K562 (cell line): ENCODE measurements at regions not wholly inside any gene's neighbourhood (a gene's known extent, or its start where the extent isn't known, plus 50 kb on each side); places are given as distances from the start of the nearest gene placed in this dataset.

Source experiments
- ATAC-seq: fragments of 200-7000 bp; cut with Tn5 transposase; 3 replicates; pipeline ENCODE4 v1.9.1; 2020; ENCODE audit warnings: moderate library complexity
- BruUV-seq: library from RNA; stranded (reverse); fragments of 400-500 nt; replicated peaks from 2 replicates; lab custom pipeline; 2021; lab: Mats Ljungman, UMichigan
- CTCF ChIA-PET: fragments of 300-600 bp; formaldehyde crosslinking; extraction: SDS; loops from one replicate; lab custom pipeline; 2021; ENCODE audit warnings: low intra/inter-chr PET ratio; lab: Yijun Ruan, JAX
- POLR2A ChIA-PET: fragments of 300-600, 350-650 bp; sonication (Branson Sonifier 250); formaldehyde crosslinking; extraction: SDS; loops from one replicate; lab custom pipeline; 2021; ENCODE audit warnings: antibody characterized with exemption, inconsistent platforms; lab: Yijun Ruan, JAX
- DNase-seq, 4 experiments: peaks; one replicate each; pipeline versions ENCODE4 v3.0.0 to v3.0.0-alpha.2; 2011 to 2018; ENCODE audit warnings: low spot score in 3 of 4, mixed read lengths in 3 of 4; ENCODE audit errors: extremely low read depth in 1 of 4
- FAIRE-seq: peaks from 2 replicates; lab custom pipeline; 2011; peaks lifted over from hg19 to GRCh38; lab: Jason Lieb, UNC
- H2AFZ ChIP-seq: 2 replicates; pipeline ENCODE4 v1.6.0; 2011; ENCODE audit warnings: low read depth, low read length, control low read depth, inconsistent platforms
- H3K27ac ChIP-seq: fragments of 200-600 bp; 3 replicates; pipeline ENCODE4 v1.8.0; 2011; ENCODE audit warnings: low read depth, mild to moderate bottlenecking, control low read depth, inconsistent platforms, low read length, moderate library complexity, mixed read lengths; ENCODE audit errors: extremely low read depth
- H3K27me3 ChIP-seq, 2 experiments: fragments of 300-600 bp in 1 of 2; 2 replicates in 1 of 2; 3 replicates in 1 of 2; pipeline versions ENCODE4 v1.6.0 to v1.8.0; 2011; ENCODE audit warnings: inconsistent platforms in 2 of 2, low read length in 2 of 2, mild to moderate bottlenecking in 1 of 2, mixed read lengths in 1 of 2, moderate library complexity in 1 of 2; ENCODE audit not compliant: control insufficient read depth in 2 of 2, insufficient read depth in 2 of 2
- H3K36me3 ChIP-seq: fragments of 300-600 bp; 3 replicates; pipeline ENCODE4 v1.8.0; 2011; ENCODE audit warnings: mild to moderate bottlenecking, low read length, inconsistent platforms; ENCODE audit not compliant: control insufficient read depth, insufficient read depth
- H3K4me1 ChIP-seq, 2 experiments: fragments of 200-600 bp in 1 of 2; replicated peaks in 1 of 2; 2 replicates in 1 of 2; 3 replicates in 1 of 2; pipeline versions ENCODE4 v1.5.1 to v1.8.0; 2011; ENCODE audit warnings: inconsistent platforms in 2 of 2, low read length in 2 of 2, mild to moderate bottlenecking in 1 of 2, mixed read lengths in 1 of 2, moderate library complexity in 1 of 2; ENCODE audit not compliant: control insufficient read depth in 2 of 2, insufficient read depth in 2 of 2
- H3K4me2 ChIP-seq: 2 replicates; pipeline ENCODE4 v1.6.1; 2011; ENCODE audit warnings: low read length, control low read depth, inconsistent platforms, mixed read lengths; ENCODE audit not compliant: insufficient read depth
- H3K4me3 ChIP-seq: fragments of 200-600 bp; sonication (generic), shearing (Covaris generic); 2 replicates; pipeline ENCODE4 v1.5.1; 2016; ENCODE audit warnings: control low read depth, inconsistent platforms
- H3K79me2 ChIP-seq: fragments of 200-600 bp; 3 replicates; pipeline ENCODE4 v1.8.0; 2011; ENCODE audit warnings: low read length, inconsistent platforms; ENCODE audit not compliant: control insufficient read depth, insufficient read depth
- H3K9ac ChIP-seq, 2 experiments: 2 replicates each; pipeline versions ENCODE4 v1.6.0 to v1.6.1; 2011; ENCODE audit warnings: low read depth in 2 of 2, low read length in 2 of 2, control low read depth in 1 of 2, inconsistent platforms in 1 of 2, mild to moderate bottlenecking in 1 of 2, mixed read lengths in 1 of 2; ENCODE audit not compliant: insufficient read depth in 1 of 2
- H3K9me1 ChIP-seq: one replicate; pipeline ENCODE4 v1.6.0; 2011; ENCODE audit warnings: inconsistent platforms, mild to moderate bottlenecking, low read length, moderate library complexity; ENCODE audit not compliant: control insufficient read depth, insufficient read depth
- H3K9me3 ChIP-seq: replicated peaks from 2 replicates; pipeline ENCODE4 v1.5.1; 2011; ENCODE audit warnings: low read depth, low read length, inconsistent platforms; ENCODE audit not compliant: control insufficient read depth, insufficient read depth
- H4K20me1 ChIP-seq: replicated peaks from 2 replicates; pipeline ENCODE4 v1.6.1; 2011; ENCODE audit warnings: low read length, inconsistent platforms, mixed read lengths; ENCODE audit not compliant: control insufficient read depth, insufficient read depth
- CAMTA2 ChIP-seq: fragments of 250-450 bp; sonication (Bioruptor Pico); conservative IDR thresholded peaks from 2 replicates; pipeline ENCODE4 v1.5.1; 2022
- CHD1 ChIP-seq: fragments of 200-600 bp; sonication (generic); IDR thresholded peaks from one replicate; pipeline ENCODE4 v1.6.1; 2012; ENCODE audit warnings: mild to moderate bottlenecking, moderate library complexity, low read length, inconsistent platforms
- ETS2 ChIP-seq: IDR thresholded peaks from 2 replicates; pipeline ENCODE4 v1.6.1; 2016; ENCODE audit warnings: borderline replicate concordance, missing genetic modification characterization, mild to moderate bottlenecking, moderate library complexity, missing compliant biosample characterization; ENCODE audit not compliant: poor library complexity, severe bottlenecking
- HNRNPK ChIP-seq: fragments of 200-400 bp; formaldehyde crosslinking; IDR thresholded peaks from one replicate; pipeline ENCODE4 v1.6.1; 2018; ENCODE audit warnings: mild to moderate bottlenecking, low read depth, low read length; ENCODE audit not compliant: poor library complexity, severe bottlenecking
- KAT7 ChIP-seq: sonication (generic); formaldehyde crosslinking; IDR thresholded peaks from 2 replicates; pipeline ENCODE4 v1.8.0; 2022; ENCODE audit warnings: missing genetic modification reagents, mild to moderate bottlenecking, borderline replicate concordance
- MCM2 ChIP-seq: fragments of 450-650 bp; IDR thresholded peaks from 2 replicates; pipeline ENCODE4 v1.6.1; 2017; ENCODE audit warnings: low read depth, mild to moderate bottlenecking
- MTA3 ChIP-seq: fragments of 450-650 bp; formaldehyde crosslinking; IDR thresholded peaks from 2 replicates; pipeline ENCODE4 v1.6.1; 2017; ENCODE audit warnings: mild to moderate bottlenecking, borderline replicate concordance
- POLR2H ChIP-seq: IDR thresholded peaks from 2 replicates; pipeline ENCODE4 v1.6.1; 2016; ENCODE audit warnings: missing genetic modification characterization, low read depth, mild to moderate bottlenecking, control low read depth, missing compliant biosample characterization, moderate library complexity
- PTTG1 ChIP-seq: fragments of 450-650 bp; IDR thresholded peaks from 2 replicates; pipeline ENCODE4 v1.6.1; 2016; ENCODE audit warnings: low read depth, mild to moderate bottlenecking, missing genetic modification characterization, missing compliant biosample characterization
- SNIP1 ChIP-seq: fragments of 450-650 bp; IDR thresholded peaks from 2 replicates; pipeline ENCODE4 v1.7.1; 2017; ENCODE audit warnings: low read depth, mild to moderate bottlenecking
- SRF ChIP-seq, 2 experiments: fragments of 250-450, 450-650 bp in 1 of 2; sonication (Bioruptor Pico) in 1 of 2; sonication (generic) in 1 of 2; formaldehyde crosslinking; IDR thresholded peaks; 2 replicates each; pipeline versions ENCODE4 v1.5.0 to v1.5.1; 2020 to 2022; ENCODE audit warnings: mild to moderate bottlenecking in 1 of 2, missing genetic modification reagents in 1 of 2
- TAF9B ChIP-seq: fragments of 450-650 bp; IDR thresholded peaks from 2 replicates; pipeline ENCODE4 v1.6.1; 2018; ENCODE audit warnings: mild to moderate bottlenecking; ENCODE audit not compliant: partially characterized antibody
- ZBTB26 ChIP-seq: fragments of 450-650 bp; formaldehyde crosslinking; IDR thresholded peaks from 2 replicates; pipeline ENCODE4 v1.4.0; 2022; ENCODE audit warnings: missing genetic modification characterization
- ZNF311 ChIP-seq: fragments of 250-450 bp; sonication (Bioruptor Pico); IDR thresholded peaks from 2 replicates; pipeline ENCODE4 v1.4.0; 2020; ENCODE audit warnings: mild to moderate bottlenecking, moderate library complexity
- ZNF384 ChIP-seq: IDR thresholded peaks from 2 replicates; pipeline ENCODE4 v1.6.1; 2012; ENCODE audit warnings: low read depth, low read length, improper control_type of control experiment
- ZNF431 ChIP-seq: sonication (generic); formaldehyde crosslinking; IDR thresholded peaks from 2 replicates; pipeline ENCODE4 v1.8.0; 2022; ENCODE audit warnings: mild to moderate bottlenecking, missing genetic modification reagents
- ZNF436 ChIP-seq: fragments of 250-450, 450-650 bp; sonication (Bioruptor Pico); formaldehyde crosslinking; IDR thresholded peaks from 2 replicates; pipeline ENCODE4 v1.7.0; 2020; ENCODE audit warnings: mild to moderate bottlenecking
- ZNF740 ChIP-seq, 3 experiments: fragments of 200-800 bp in 1 of 3; sonication (Bioruptor generic) in 1 of 3; sonication (generic) in 1 of 3; formaldehyde crosslinking in 1 of 3; IDR thresholded peaks; 2 replicates each; pipeline versions ENCODE4 v1.6.1 to v1.8.0; 2016 to 2022; ENCODE audit warnings: mild to moderate bottlenecking in 2 of 3, missing compliant biosample characterization in 2 of 3, missing genetic modification characterization in 2 of 3, missing genetic modification reagents in 1 of 3
- WGBS: fragments of 100-300 bp; shearing (Covaris generic); methylation state at CpG from one replicate; pipeline ENCODE4 v1.1.6; 2016; ENCODE audit warnings: low coverage, mixed read lengths; ENCODE audit not compliant: insufficient coverage; ENCODE audit errors: missing lambda C conversion rate; 5-methylcytosine and 5-hydroxymethylcytosine counted together
- in situ Hi-C: fragments of 300-500 bp; cut with MboI; formaldehyde crosslinking; loops from 4 replicates; pipeline ENCODE4 v1.15.0; 2018; ENCODE audit warnings: inconsistent platforms, mixed read lengths
- intact Hi-C: fragments of 100-400 bp; cut with micrococcal nuclease; formaldehyde crosslinking; loops from 2 replicates; pipeline ENCODE4 v1.14.2; 2022
- TF ChIP-seq, protein P1 (sequence below): fragments of 250-450 bp; sonication (Bioruptor Pico); IDR thresholded peaks from 2 replicates; pipeline ENCODE4 v1.5.0; 2021; ENCODE audit warnings: mild to moderate bottlenecking, moderate library complexity

DNA sequence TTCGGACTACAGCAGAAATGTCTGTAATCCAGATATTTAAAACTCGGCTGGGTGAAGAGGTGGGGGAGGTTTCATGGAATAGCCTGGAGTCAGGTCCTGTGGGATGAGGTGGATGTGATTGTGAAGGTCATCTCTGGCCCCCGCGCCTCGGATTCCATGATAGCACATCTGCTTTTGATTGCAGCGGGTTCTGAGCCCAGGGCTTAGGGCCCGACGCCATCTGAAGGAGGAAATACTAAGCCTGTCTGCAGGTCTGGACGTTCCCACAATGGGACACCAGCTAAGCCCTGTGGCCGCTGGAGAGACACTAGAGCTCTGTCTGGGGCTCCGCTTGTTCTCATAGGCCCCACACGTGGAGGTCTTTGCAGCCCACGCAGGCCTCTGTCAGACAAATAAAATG lies 328.7 kb downstream of the CXCL12 start:
- no peak for FAIRE-seq
- intact Hi-C loops = no loop called here

More for the DNA sequence above, 328.7 kb downstream of the CXCL12 start:
- no TSS peak for BruUV-seq
- ATAC-seq (no peak), DNase-seq (no peak)
- Histone ChIP-seq H3K27me3 (peaks cover 4 to 20% of the 10 kb centered on the region in 2 experiments; a peak in 4 of 5 replicates), H3K9me1 (no peaks in the 10 kb centered on the region), H3K27ac (no peak overlapping the region), H3K9me3 (no peaks in the 10 kb centered on the region), H3K4me2 (no peak overlapping the region), H3K36me3 (no peaks in the 10 kb centered on the region), H3K4me1 (no peaks in the 10 kb centered on the region), H3K79me2 (no peaks in the 10 kb centered on the region), H4K20me1 (no peaks in the 10 kb centered on the region), H2AFZ (no peak overlapping the region), H3K9ac (no peak overlapping the region), H3K4me3 (no peak overlapping the region)
- CTCF ChIA-PET = no interaction called here
- in situ Hi-C loops = no loop called here
- POLR2A ChIA-PET = no interaction called here
- no peak for TF ChIP-seq ETS2 (tag)
- no peak for TF ChIP-seq CAMTA2 (CRISPR knock-in tag)
- TF ChIP-seq ZNF740 (CRISPR knock-in tag; IDR thresholded peaks at IDR 0.05) = no peak
- TF ChIP-seq ZNF740 (tag; IDR thresholded peaks at IDR 0.05) = no peak
- TF ChIP-seq ZBTB26 (CRISPR knock-in tag) = no peak
- TF ChIP-seq TAF9B = no peak
- TF ChIP-seq SRF (CRISPR knock-in tag; IDR thresholded peaks at IDR 0.05) = no peak
- no peak for TF ChIP-seq SNIP1
- no peak for TF ChIP-seq ZNF384
- TF ChIP-seq KAT7 = no peak
- TF ChIP-seq ZNF436 (CRISPR knock-in tag) = no peak
- no peak for TF ChIP-seq HNRNPK
- no peak for TF ChIP-seq POLR2H (tag)
- TF ChIP-seq ZNF311 (CRISPR knock-in tag) = no peak
- TF ChIP-seq PTTG1 (tag) = no peak
- no peak for TF ChIP-seq CHD1
- TF ChIP-seq MCM2 = no peak
- no peak for TF ChIP-seq ZNF431 (CRISPR knock-in tag)
- TF ChIP-seq, protein P1, sequence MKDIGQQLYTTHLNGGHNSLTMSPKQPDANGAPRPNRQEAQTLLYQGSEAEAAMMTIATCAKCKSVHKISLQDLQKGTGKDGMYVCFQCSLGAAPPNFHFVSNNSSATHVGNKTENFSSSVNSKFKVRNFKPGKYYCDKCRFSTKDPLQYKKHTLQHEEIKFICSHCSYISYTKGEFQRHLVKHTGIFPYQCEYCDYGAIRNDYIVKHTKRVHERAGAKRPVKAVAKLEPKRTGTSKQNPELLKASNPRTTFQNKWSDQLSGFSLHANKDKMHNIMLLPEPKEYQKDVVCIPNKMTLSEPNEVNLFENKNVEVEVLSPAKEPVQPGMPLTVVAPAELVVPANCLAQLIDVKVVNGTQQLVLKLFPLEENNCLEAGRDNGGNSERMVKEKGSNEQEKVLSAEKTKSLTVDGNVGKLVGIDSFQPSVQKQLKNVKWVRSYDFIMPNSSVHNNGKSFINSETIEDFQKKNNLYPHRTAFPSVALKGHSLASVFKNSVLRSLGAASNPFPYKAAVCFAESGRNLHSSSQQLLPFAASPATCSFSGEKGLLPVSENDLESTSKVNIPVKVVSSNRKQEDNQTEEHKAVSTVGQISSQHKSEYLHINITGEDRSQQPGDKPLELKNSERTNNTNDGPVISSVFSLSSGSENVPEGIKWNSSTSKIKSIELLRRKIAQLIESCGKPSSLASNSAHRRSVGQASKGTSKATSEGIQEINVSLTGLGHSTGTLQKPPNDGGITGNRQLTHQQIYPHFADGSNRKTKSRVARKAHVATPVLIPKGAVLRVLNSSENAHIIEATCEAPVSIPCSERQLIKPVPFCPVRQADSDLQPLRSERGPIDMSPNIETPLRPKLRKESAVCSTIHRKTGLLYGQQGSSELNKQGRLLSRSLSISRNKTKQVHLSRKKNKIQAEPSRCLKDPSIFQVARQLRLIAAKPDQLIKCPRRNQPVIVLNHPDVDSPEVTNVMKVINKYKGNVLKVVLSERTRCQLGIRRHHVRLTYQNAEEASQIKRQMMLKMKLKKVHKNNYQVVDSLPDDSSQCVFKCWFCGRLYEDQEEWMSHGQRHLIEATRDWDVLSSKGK (CRISPR knock-in tag) = no peak
- no peak for TF ChIP-seq MTA3
- WGBS = 2% methylated on average over 13 of the region's 13 CpGs
